HUDEP-2 (cell line): ENCODE measurements at regions not wholly inside any gene's neighbourhood (a gene's known extent, or its start where the extent isn't known, plus 50 kb on each side); places are given as distances from the start of the nearest gene placed in this dataset.
"Not testable (repeated sequence)": the region's sequence is repeated elsewhere in the genome, so short reads cannot be mapped to it uniquely, and the experiment has no call there.

Experiments
- DNase-seq, 76 experiments: peaks; one replicate each; lab custom pipeline; 2025; ENCODE audit not compliant: unreplicated experiment in 76 of 76; lab: John Stamatoyannopoulos, UW

DNA sequence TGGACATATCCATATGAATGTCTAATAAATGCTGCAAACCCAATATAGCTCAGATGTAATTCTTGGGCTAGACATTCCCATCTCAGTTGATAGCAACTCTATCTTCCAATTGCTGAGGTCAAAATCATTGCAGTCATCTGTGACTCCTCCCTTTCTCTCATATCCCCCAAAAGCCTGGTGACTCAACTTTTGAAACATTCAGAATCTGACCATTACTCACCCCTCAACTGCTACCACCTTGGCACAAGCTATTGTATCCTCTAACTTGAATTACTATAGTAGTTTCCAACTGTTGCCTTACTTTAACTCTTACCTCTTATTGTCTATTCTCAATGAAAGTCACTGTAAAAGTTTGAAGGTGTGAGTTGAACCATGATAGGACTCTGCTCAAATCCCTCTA lies 600.1 kb upstream of the RGMB start:
- no peak for DNase-seq

DNA sequence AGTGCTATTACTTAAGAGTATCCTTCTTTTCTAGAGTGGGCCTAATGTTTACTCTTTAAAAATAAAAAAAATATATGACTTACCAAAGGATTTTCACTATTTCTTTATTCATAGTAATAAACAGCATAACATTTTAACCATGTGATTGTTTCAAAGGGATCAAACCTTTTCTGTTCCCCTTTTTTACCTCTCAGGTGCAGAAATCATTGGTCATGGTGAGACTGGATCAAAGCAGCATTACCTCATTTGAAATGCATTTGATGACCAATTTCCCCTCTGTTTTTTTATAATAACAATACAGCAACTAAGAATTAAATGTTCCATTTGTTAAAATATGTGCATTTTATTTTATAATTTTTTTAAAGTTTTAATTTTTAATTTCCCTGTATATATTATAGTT lies 598.0 kb upstream of the RGMB start:
- no peak for DNase-seq

DNA sequence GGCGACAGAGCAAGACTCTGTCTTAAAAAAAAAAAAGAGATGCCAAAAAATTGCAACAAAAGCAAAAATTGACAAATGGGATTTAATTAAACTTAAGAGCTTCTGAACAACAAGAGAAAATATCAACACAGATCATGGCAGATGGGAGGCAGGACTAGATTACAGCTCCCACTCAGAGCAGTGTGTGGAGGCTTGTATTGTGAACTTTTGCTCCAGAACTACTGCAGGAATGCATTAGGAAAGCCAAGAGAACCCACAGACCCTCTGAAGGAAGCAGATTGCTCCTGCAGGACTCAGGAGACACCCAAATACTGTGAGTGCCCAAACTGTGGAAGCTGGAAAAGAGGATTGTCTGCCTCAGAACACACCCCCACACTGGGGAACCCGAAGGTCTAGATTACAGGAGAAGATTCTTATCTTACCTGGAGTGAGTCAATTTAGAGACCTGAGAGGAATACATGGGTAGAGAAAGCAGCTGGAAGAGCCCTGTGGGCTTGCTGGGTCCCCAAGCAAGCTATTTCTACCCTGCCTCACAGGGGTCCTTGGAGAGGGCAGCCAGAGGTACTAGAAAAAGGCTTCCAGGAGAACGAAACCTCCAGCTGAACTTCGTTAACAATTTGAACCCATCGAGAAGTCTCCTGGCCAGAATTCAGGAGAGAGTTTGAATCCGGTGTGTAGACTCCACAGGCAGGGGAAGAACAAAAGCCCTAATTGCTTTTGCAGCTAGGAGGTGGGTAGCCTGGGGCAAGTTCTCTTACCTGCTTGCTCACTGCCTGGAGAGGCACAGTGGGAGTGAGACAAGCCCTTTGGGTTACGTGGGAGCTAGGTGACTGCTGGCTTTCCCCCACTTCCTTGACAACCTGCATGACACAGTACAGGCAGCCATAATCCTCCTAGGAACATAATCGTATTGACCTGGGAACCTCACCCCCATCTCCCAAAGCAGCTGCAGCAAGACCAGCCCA lies 593.4 kb upstream of the RGMB start:
- no peak for DNase-seq

DNA sequence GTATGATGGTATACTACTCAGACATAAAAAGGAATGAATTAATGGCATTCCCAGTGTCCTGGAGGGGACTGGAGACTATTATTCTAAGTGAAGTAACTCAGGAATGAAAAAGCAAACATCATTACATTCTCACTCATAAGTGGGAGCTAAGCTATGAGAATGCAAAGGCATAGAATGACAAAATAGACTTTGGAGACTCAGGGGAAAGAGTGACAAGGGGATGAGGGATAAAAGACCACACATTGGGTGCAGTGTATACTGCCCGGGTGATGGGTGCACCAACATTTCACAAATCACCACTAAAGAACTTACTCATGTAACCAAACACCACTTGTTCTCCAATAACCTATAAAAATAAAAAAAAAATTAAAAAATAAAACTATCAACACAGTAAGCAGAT lies 587.3 kb upstream of the RGMB start:
- DNase-seq, result no peak

DNA sequence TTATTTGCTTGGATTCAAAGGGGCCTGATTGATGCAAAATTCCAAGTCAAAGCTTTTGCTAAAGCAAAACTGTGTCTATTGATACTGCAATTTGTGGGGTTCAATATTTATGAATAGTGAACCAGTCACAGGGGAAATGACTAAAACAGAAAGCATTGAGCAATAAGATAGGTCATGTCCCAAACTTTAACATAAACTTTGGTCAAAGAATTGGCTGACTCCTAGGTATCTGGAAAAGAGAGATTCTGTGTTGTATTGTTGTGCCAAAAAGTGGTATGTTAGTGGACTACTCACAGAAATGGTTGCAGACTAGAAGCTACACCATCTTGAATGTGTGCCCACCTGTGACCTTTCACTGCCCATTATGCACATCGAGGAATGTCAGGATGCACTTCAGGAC lies 585.5 kb upstream of the RGMB start:
- DNase-seq, result no peak

DNA sequence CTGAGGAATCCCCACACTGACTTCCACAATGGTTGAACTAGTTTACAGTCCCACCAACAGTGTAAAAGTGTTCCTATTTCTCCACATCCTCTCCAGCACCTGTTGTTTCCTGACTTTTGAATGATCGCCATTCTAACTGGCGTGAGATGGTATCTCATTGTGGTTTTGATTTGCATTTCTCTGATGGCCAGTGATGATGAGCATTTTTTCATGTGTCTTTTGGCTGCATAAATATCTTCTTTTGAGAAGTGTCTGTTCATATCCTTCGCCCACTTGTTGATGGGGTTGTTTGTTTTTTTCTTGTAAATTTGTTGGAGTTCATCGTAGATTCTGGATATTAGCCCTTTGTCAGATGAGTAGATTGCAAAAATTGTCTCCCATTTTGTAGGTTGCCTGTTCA lies 583.1 kb upstream of the RGMB start:
- DNase-seq, result not testable (repeated sequence)

DNA sequence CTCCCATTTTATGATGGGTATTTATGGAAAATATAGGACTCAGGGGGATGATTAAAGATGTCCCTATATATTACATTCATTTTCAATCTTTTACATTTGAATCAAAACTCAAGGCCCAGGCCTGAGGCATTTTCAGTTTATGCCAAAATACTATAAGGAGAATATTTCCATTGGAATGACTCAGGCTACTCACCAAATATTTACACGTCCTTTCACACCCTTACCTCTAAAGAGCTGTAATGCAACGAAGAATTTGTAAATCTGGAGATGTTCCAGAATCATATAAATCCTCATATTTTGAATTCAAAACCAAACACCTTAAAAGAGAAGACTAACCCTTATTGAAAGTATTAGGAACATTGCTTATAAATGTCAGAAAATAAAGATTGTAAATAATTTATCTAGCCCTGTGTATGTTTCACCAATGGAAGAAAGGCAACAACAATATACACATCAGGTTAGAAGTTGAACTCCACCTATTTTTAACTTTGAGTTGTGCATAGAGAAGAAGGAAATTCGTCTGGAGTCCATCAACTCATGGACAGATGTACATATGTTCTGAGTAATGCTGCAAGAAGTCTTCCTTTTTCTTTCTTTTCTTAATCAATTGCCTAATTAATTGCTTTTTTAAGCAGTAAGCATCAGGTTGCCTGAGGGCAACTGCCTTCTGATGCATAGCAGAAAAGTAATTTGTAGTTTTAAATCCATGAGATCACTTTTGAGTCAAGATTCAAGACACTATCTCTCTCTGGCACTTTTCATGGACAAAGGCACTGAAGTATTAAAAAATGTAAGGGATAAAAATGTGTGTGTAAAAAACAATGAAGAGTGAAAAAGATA lies 579.3 kb upstream of the RGMB start:
- no peak for DNase-seq

DNA sequence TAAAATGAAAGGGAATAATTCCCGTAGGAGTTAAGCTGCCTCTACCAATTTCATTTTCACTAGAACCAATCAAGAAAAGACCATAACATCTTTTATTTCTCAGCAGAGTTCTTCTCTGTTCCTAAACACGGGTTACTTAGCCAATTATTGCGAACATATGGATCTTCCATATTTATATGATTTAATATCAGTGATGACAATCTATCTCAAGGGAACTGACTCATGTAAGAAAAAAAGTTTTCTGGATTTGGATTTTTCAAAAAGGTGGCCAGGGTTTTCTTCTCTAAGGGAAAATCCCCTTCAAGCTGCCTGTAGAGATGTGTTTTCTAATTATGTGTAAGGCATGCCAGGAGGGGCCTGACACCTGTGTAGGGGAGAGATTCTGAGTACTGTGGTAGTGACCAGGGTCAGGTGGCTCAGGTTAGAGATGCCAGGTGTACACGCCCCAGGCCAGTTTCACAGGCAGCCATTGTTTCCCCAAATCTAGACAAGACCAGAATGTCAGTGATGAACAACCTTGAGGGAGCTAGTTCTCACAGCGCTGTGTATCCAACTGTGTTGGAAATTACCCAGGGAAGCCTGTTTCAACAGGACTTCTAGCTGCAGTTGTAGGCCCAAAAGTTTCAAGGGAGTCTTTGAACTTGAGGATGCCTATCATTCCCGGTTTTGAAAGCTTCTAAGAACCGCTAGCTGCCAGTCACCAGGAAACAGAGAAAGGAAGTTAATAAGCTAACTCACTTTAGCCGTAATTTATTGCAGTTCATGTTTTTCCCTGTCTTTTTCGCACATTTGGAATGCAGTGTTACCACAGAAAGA lies 572.5 kb upstream of the RGMB start:
- DNase-seq, result no peak

DNA sequence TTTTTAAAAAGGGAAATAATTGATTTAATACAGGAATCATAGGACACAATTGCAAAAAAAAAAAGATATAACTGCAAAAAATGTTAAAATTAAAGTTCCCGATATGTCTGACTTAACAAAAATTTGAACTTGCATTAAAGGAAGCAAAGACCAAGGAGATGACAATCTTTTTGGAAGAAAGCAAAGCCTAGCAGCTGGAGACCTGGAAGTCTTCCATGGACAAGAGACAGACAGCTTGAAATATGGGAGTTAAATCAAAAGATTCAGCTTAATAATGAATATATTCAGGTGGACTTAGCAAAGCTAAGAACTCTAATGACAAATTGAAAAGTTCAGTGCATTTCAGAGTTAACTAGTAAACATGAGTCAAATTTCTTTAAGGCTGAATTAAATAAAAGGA lies 568.7 kb upstream of the RGMB start:
- DNase-seq, result no peak

DNA sequence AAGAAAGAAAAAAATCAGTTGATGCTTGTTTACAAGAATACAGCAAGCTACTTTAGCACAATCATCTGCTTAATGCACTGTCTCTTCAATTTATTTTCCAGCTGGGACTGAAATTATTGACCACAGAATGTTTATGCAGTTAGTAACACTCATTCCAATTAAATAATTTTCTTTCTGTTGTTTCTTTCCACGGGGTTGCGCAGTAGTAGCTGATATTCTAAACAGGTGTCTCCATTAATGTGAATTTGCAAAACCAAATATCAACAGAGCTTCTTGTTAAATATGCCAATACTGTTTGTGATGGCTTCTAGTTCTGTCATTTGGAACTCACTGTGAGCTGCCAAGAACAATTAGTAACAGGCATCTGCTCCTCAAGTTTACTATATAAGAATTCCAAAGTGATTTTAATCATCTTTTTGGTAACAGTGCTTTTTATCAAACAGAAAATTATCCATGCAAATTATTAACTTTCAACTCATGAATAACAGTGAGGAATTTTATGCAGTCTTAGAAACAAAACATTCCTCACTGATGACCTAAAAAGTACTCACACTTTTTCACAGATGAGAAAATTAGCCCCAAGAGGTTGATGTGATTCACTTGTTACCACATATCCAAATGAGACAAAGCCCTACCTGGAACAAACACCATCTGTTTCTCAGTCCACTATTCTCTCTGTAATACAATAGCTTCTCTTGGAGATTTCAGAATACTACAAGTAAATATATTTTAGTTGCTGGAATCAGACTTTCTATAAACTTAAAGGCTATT lies 567.6 kb upstream of the RGMB start:
- DNase-seq, result no peak

DNA sequence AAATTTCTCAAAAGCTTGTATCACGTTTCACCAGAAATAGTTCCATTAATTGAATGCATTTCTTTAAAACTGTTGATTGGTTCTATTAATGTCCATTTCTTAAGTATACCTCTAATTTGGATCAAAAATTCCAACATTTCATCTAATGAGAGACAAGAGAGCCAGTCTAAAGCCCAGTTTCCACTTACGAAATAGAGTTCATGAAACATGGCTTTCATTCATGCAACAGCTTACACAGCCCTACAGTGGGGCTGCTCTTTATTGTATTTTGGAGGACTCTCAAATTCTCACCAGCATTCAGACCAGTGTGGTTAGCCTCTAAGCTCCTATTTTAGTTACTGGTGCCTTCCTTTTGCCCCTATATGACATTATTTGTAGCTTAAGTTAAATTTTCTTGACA lies 566.9 kb upstream of the RGMB start:
- no peak for DNase-seq

DNA sequence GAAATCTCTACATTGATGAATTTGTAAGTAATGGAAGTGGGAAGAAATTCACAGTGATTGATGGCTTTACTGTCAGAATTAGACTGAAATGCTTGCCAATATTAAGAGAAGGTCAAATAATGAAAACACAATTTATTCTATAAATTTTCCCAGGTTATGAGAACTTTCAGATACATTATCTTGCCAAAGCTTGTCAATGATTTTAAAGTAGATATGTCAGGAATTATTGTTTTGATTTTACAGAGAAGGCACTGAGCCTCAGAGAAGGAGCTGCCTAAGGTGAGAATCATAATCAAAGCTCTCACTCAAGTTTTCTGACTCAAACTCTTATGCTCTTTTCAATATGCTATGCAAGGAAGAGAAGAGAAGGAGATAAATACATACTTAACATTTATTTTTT lies 564.0 kb upstream of the RGMB start:
- DNase-seq, result no peak

DNA sequence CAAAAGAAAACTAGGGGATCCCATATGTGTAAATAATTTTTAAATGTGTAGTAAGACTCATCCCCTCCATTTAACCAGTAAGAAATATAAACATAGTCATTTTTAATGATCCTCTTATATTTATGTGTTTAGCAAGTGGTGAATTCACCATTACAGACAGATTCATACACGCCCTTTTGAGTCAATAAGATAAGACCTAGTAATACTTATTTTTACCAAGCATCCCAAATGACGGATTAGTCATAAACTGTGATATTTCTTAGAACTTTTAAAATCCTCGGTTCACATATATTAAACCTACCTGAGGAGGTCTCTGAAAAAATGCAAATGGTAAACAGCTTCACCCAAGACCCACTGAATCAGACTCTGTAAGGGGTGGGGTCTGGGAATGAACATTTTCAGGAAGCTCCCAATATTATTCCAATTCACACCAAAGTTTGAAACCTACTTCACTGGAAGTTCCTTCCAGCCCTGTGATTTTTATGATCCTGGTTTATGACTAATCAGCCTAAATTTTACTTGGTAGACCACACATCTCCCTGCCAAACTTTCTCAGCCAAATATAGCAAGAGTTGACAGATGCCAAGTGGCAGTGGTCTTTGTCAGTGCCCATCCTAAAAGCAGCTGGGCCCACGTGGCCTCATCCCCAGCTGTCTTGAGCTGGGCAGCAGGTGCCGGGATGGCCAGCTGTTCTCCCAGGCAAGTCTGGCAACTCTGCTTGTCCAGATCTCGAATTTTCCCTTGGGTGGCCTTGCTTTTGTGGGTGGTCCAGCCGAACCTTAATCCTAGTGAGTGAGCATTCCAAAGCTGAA lies 559.0 kb upstream of the RGMB start:
- DNase-seq, result no peak

DNA sequence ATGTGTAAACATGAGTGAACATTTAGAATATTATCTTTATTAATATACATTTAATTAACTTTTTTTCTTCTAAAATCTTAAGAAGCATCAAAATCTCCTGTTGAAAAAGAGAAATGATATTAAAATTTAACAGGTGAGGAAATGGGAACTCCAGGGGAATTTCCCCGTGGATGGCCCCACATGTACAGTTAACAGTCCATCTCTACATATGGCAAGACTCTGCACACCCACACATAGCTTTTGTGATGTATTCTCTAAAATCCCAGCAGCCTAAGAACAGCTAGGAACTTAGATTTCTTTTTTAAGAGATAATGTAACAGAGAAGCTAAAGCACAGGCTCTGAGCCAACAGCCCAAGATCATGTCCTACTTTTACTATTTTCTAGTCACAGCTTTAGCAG lies 556.3 kb upstream of the RGMB start:
- no peak for DNase-seq

DNA sequence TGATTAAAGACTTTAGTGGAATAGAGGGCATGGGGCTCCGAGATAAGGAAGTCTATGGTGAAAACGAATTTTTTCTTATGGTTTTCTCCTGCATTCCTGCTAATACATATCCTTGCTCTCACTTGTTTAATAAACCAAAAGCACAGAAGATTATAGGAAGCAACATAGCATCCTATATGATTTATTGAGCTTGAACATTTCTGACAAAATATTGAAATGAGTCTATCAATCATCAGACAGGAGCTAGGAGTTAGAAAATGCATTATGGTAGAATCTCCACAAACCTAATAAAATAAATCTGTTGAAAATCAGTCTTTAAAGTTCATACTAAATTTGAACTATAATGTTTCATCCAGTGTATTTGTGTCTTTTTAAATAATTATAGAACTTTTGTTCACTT lies 554.6 kb upstream of the RGMB start:
- no peak for DNase-seq

DNA sequence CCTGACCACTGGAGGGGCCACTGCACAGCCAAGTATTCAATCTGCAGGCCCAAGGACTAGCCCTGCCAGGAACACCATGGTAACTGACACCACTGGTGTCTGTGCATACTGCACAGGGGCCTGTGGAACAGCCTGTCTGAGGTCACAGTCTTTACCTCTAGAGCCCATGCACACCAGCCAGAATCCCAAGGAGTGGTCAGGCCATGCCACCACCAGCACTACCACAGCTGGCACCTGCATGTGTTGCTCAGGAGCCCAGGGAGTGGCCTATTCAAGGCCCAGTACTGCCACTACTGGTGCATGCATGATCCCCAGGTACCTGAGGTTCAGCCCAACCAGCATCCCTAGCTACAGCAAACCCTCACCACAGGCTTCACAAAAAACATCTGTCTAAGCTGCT lies 546.0 kb upstream of the RGMB start:
- DNase-seq, result no peak

DNA sequence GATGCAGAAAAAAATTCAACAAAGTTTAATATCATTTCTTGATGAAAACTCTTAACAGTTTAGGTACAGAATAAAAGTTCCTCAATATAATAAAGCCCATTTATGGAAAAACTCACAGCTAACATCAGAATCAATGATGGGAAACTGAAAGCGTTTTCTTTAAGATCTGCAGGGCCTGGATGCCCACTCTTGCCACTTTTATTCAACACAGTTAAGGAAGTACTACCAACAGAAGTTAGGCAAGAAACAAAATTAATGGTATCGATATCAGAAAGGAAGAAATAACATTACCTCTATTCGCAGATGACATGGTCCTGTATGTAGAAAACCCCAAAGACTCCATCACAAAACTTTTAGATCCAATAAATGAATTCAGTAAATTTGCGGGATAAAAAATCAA lies 542.4 kb upstream of the RGMB start:
- no peak for DNase-seq

DNA sequence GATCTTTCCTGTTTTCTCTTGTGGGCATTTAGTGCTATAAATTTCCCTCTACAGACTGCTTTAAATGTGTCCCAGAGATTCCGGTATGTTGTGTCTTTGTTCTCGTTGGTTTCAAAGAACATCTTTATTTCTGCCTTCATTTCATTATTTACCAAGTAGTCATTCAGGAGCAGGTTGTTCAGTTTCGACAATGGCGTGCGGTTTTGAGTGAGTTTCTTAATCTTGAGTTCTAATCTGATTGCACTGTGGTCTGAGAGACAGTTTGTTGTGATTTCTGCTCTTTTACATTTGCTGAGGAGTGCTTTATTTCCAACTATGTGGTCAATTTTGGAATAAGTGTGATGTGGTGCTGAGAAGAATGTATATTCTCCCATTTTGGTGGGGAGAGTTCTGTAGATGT lies 535.7 kb upstream of the RGMB start:
- not testable (repeated sequence) for DNase-seq

DNA sequence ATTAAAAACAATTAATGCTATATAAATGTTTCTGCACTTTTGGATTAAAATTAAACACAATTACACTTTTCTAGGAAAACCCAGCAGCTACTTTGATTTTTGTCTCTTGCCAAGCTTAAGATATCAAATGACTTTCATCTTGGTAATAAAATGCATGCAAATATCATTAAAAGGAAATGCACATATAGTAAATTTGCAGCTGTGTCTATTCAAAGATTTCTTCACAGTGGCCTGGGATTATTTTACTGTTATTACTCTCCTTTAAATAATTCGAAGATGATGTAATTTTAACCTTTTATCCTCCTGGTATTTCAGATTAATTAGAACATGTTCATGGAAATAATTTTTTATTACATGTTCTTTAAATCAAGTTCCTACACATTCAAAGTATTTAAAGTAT lies 529.5 kb upstream of the RGMB start:
- no peak for DNase-seq
